HT1080 (cell line): ENCODE measurements at regions not wholly inside any gene's neighbourhood (a gene's known extent, or its start where the extent isn't known, plus 50 kb on each side); places are given as distances from the start of the nearest gene placed in this dataset.

Experiments used
- DNase-seq: peaks from one replicate; pipeline ENCODE4 v3.0.0-alpha.2; 2015; ENCODE audit warnings: low read depth

DNA sequence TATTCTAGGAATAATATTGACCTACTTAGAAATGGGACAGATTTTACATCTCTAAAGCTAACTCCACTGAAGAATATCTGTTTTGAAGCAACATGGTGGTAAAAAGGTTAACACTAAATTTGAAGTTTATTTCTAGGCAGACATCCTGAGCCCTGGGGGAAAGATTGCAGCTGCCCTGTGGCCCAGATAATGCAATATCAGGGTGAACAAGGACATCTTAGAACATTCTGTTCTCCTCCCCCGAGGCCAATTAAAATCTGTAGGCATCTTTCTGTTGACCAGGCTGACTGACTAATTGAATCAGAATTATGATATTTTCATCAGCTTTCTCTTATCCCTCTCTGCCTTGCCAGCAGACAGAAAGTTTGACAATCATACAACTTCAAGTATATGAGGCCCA is 149.8 kb upstream of the DUSP10 start:
- DNase-seq: no peak

DNA sequence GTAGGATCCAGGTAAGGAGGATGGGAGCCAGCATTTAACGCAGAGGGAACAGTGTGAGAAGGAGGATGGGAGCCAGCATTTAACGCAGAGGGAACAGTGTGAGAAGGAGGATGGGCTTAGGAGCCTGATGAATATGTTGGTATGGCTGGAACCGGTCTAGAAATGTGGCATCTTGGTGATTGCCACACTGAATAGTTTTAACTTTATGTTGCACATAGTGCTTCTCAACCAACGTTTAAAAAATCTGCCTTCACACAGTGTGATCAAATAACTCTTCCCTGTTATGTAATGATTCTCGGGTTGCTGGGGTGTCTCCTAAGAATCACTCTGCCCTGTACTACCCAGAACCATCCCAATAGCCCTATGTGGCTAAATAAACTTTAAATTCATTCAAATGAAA is 146.9 kb upstream of the DUSP10 start:
- DNase-seq: no peak

DNA sequence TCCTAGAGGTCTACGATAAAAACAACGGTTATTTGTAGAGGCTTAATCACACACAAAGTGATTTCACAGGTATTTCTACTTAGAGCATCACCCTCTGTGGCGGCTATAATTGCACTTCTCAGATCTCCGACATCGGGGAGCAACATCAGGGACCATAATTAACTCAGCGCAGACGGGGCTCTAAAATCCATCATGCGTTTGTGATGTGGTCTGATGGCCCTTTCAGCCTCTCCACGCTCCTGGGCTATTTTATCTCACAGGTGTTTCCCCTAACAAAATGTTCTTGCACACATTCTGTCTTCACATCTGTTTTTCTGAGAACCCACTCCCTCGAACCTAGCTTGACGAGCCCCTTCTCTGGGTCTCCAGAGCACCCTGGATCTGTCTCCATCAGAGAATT is 146.3 kb upstream of the DUSP10 start:
- DNase-seq: no peak

DNA sequence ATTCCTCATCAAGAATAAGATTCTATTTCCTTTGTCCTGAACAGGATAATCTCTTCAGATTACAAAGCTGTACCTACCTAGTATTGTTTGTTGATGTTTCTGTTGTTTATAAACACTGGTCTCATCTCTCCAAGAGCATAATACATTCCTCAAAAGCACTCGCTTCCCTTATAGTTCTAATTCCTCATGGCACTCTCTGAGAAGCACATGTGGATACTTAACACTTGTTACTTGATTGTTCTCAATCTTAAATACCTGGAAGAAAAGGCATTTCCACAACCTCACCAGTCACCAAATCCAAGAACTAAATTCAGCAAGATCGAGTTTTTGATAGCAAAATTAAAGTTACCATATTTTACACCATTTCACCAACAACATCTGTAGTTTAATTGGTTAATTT is 145.9 kb upstream of the DUSP10 start:
- no peak for DNase-seq

DNA sequence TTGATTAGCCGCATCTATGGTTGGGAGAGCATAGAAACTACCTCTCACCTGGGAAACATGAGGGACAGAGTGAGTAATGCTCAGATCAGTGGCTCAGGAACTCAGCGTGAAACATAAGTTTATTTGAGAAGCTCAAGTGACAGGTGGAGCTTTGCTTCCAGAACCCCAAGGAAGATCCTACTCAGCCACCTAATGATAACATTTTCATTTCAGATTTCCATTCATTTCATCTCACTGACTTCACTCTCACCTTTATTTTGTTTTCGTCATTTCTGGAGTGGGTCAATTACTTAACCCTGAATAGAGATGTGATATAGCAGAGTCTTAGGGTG is 145.5 kb upstream of the DUSP10 start:
- no peak for DNase-seq

DNA sequence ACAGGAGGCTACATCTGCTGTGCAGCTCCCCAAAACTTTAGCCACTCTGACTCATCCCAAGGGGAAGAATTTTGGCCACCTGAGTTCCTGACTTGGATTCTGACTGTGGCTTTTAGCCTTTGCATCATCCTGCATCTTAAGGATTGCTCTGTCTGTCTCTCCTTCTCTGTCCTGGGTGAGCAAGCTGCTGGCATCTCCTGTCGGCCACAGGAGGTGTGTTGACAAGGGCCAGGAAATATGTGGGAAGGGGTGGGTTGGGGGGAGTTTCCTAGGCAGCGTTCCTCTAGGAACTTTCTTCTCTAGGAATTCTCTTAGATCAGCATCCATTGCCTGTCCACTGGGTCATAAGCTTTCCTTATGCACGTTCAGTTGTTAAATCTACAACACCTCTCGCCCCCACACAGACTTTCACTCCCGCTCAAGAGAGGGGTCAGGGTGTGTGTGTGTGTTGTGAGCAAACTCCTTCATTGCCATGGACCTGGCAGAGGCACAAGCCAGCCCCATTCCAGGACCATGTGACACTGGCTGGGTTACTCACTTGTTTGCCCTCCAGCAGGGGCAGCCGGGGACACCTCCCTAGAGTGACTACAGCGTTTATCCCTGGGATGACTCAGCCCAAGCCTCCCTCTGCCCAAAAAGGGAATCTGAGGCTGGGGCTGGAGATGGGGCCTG is 145.0 kb upstream of the DUSP10 start:
- peak; percentile 95 for DNase-seq

DNA sequence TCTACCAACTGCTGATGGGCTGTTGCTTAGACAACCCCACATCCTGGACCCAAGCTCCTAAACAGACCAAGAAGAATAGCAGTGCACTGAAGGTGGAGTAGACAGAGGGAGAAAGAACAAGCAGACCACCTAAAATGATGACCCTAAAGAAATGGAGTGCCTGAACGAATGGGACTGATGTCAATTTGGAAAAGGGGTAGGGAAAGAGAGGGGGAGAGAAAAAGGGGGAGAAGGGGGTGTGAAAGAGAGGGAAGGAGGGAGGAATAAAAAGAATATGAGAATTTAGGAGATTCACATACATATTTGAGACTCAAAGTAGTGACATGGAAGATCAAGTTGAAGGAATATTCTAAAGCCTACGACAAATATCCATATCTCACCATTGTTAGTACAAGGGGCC is 144.4 kb upstream of the DUSP10 start:
- no peak for DNase-seq

DNA sequence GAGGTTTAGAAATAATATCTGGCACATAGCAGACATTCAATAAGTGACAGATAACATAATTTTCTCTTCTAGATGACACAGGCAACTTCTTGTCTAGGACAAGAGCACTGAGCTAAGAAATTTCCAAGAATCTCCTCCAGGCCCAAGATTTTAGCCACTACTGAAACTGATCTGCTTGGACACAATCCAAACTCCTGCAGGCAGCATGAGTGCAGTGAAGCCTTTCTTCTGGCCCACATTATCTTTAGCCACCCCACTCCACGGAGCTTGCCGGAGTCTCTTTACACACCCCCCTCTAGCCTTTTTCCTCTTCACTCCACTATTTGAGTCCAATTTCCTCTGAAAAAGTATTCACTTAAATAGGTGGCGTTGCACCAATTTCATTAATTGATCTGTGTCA is 142.9 kb upstream of the DUSP10 start:
- no peak for DNase-seq

DNA sequence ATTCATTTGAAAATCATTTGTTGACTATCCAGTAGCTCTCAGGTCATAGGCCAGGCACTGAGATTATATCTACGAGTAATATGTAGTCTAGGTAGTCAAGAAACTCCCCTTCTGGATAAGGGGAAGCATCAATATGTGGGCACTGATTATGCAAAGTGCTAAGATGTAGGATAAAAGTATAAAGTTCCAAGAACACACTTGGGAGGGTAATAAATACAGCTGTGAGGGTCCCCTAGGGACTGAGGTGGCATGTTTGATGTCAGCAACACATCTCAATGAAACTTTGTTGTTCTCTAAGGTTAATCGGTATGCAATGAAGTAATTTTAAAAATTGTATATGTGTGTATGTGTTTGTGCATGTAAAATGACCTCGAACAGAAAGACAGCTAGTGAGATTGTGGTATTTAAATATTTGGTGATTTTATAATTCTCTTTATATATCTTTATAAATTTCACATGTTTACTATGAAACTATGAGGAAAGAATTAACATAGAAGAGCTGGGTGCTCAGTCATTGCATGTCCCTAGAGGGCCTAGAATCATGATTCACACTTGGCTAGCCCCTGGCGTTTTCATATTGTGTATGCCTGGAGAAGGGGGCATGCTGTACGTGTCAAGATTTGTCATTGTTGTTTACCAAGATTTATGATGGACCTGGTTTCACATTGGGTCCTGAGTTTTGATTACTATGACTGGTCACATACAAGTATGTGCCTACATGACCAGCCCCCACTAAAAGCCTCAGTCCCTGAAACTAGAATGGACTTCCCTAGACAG is 140.1 kb upstream of the DUSP10 start:
- no peak for DNase-seq

DNA sequence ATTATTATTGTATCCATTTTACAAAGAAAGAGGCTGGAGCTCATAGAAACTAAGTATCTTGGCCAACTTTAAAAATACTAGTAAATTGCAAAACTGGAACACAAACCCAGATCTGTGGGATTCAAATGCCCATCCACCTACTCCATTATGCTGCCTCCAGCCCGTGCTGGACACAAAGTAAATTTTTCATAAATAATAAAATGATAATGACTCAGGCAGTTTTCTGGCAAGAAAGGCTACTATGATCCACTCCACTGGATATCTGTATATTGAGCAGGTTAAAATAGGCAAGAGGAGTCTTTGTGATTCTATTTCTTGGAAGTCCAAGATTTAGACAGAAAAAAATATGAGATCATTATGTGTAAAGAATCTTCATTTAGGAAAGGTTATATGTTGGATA is 138.3 kb upstream of the DUSP10 start:
- DNase-seq: no peak

DNA sequence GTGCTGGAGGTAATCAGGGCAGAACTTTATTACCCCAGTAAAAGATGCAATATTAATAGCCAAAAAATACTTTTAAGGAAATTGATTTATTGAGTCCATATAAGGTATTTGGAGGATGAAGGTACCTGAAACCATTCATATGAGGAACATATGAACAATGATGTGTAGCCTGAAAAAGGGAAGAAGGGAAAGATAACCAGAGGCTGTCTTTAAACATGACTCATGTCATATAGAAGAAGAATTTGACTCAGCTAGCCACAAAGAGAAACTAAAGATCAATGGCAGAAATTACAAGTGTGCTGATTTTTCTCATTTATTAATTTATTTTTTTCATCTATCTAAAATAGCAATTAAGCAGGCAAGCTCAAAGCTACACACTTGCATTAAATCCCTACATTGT is 136.2 kb upstream of the DUSP10 start:
- peak; percentile 40 for DNase-seq

DNA sequence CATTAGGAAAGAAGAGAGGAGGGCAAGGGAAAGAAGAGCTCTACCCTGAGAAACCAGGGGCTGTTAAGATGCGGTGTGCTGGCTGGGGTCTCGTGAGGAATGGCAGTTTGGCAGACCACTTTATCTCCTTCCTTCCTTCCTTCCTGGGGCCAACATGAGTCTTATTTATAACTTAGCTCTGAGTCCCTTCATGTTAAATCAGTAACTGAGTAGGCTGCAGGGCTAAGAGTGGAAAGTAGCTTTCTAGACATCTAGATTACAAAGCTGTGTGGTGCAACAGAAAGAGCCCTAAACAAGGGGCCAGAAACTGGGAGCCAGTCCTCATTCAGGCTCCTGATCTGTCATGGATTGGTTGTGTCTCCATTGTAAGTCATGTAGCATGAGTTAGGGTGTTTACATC is 135.4 kb upstream of the DUSP10 start:
- no peak for DNase-seq

DNA sequence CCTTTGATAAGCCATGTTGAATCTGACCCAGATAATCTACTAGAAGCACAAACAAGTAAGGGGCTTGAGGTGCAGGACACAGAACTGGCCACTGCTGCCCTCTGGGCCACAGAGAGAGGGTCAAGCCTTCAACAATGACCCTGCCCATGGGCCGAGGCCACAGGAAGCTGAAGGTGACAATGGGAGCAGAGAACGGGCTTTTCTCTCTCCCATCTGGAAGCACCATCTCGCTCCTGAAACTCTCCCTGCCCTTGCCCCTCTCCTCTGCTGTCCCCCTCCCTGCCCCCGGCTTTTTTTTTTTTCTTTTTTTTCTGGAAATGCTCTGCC is 133.1 kb upstream of the DUSP10 start:
- DNase-seq: no peak

DNA sequence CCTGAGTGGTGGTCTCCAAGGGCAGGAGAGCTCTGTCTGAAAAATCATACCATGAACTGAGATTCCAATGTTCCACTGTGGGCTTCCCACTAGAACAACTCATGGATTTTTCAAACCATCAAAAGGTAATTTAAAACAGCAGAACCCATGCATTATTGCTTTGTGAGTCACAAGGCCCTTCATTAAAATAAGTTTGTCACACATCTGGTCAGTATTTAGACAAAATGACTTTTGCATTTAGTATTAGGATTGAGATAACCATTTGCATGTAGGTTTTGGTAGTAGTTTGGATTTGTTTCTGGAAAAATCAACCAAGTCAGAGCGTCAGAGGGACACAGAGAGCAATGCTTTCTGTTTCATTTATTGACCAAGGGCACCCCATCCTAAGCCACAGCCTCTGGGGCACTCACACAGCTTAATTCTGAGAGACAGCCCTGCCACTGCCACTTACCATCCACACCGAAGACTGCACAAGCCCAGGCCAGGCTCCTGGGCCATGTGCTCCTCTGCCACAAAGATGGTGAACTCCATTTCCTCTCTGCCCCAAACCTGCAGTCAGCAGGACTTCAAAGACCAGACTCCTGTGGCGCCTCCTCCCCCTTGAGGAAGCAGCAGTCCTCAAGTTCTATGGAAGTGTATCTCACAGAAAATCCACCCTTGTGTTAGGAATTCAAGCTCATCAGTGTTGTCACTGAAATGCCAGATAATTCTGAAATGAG is 132.6 kb upstream of the DUSP10 start:
- no peak for DNase-seq

DNA sequence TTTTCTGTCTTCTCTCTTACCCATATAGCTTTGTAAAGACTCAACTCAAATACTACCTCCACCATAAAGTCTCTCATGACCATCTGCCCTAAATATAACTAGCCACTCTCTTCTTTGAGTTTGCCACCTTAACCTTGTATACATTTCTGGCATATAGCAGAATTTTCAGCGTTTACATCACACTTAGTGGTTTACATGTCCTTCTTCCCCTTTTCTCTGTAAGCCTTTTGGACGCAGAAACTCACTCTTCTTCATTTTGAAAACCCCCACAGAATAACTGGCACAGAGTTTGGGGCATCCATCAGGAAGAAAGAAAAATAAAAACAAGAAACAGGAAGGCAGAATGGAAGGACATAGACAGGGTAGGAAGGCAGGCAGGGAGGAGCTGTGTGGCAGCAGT is 131.8 kb upstream of the DUSP10 start:
- DNase-seq: no peak

DNA sequence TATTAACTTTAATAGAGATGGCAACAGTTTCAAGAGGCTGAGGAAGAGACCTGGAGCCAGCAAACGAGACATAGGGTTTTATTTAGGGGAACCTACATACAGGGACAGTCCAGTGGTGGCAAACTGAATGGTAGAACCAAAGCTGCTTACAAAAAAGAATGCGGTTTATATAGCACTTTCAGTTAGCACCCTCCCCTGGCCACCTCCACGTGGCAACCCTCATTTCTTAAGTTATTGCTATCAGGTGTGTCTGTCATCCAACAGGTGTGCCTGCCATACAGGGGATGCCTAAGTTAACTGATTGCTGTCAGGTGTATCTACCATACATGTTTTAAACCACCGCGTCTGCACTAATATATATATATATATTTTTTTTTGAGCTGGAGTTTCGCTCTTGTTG is 129.2 kb upstream of the DUSP10 start:
- no peak for DNase-seq

DNA sequence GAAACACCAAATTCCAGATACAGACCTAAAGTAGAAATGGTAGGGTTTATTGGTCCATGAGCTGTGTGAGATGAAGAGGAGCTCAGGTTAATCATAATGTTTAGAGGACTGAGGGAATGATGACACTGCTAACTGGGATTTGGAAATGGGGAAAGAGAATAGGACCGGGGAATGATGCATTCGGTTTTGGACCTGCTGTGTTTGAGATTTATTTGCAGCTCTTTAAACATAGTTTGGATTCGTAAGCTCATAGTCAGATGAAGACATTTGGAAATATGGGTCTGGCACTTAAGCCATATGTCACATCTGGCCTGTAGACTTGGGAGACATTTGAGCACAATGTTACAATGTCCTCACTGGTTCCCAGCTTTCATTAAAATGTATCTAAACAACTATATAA is 127.9 kb upstream of the DUSP10 start:
- DNase-seq: no peak

DNA sequence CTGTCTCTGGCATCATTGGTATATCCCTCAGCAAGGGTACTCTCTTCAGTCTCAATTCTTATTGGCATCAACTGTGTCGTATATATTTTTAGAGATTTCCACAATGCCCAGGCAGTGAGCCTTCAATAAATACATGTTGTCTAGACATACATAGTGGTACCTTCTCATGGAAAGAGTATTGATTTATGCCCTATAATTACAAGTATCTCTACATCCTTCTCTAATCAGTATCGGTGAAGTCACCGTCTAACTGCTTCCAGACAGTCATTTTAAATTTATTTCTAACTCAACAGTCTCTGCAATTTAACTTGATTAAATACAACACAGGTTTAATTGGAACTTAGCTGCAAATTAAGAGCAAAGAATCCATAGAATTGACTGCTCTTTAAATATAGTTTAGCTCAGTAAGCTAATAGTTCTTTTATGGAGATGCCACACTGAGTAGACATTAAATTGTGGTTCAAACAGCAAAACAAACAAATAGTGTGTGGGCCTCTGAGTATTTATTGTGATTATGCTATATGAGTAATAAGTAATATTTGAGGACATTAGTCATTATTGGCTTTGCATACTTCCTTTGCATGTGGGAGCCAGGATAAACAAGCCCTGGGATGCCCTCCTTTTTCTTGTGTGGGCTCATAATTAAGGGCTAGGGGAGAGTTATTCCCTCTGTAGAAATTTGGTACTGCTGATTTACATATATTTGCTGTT is 126.9 kb upstream of the DUSP10 start:
- DNase-seq: peak; percentile 65

DNA sequence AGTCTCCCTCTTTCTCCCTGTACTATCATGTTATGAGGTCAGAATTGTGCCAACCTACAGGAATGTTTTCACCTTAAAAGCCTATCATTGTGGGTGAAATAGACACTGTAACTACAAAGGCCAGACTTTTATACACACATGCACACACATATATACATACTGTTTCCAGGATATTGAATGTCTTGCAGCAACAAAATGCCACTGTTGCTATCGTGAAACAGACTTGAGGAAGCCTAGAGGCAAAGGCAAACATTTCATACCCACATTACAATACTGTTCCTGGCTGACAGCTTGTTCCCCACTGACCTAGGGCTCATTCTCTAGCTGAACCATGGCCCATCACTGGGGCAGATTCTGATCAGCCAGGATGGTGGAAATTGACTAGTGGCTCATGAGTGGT is 125.1 kb upstream of the DUSP10 start:
- DNase-seq: no peak

DNA sequence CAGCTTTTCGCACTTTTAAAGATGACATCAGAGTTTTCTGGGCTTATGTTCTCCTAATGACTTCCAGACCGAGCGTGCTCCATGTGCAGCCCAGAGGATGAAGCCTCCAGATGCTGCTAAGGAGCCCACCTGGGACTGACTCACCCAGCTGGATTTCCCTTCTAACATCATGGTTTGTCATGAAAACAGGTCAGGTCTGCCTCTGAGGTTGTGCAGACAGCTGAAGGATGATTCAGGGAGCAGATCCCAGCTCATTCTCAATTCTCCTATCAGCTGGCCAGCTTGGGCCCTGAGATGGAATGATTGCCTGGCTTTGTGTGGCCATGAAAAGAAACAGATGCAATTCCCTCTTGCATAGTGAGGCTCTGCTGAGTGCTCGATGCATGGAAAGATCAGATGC is 123.9 kb upstream of the DUSP10 start:
- peak; percentile 58 for DNase-seq

DNA sequence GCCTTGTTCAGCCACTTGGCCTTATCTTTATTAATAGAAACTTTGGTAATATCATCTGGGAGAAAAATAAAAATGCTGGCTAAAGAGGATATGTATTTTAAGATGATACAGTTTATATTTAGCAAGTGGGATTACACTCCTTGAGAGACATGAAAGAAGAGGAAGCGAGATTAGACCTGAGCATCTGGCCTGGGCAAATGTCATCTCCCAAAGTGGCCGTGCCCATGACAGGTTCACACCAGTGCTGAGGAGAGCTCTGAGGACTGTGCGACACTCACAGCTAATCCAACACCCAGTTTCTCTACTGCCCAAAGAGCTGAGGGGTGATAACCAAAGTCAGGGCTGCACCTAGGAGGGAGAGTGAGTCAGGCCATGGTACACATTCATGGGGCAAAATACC is 121.7 kb upstream of the DUSP10 start:
- DNase-seq: no peak

DNA sequence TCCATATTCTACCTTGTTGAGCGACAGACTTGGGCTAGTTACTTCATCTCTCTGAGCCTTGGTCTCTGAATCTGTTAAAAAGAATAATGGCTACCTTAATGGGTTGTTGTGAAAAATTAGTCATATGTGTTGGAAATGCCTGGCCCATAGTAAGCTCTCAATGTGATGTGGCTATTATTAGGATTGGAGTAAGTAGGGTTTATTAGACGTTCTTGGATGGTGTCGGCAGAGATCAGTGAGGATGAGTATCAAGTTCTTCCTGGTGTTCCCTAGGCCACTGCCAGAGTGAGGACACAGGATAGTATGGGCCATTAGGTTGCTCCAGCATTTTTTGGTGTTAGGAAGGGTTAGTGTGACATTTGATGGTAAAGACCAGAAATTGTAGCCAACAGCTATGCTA is 121.1 kb upstream of the DUSP10 start:
- no peak for DNase-seq
